NCI-H69 (cell line): ENCODE measurements at regions not wholly inside any gene's neighbourhood (a gene's known extent, or its start where the extent isn't known, plus 50 kb on each side); places are given as distances from the start of the nearest gene placed in this dataset.
A peak's percentile ranks its signal among the peaks of the same experiment; 100 is the strongest.
"Not testable (repeated sequence)": the region's sequence is repeated elsewhere in the genome, so short reads cannot be mapped to it uniquely, and the experiment has no call there.

Source experiments
- DNase-seq: peaks from one replicate; lab custom pipeline; 2025; lab: John Stamatoyannopoulos, UW

DNA sequence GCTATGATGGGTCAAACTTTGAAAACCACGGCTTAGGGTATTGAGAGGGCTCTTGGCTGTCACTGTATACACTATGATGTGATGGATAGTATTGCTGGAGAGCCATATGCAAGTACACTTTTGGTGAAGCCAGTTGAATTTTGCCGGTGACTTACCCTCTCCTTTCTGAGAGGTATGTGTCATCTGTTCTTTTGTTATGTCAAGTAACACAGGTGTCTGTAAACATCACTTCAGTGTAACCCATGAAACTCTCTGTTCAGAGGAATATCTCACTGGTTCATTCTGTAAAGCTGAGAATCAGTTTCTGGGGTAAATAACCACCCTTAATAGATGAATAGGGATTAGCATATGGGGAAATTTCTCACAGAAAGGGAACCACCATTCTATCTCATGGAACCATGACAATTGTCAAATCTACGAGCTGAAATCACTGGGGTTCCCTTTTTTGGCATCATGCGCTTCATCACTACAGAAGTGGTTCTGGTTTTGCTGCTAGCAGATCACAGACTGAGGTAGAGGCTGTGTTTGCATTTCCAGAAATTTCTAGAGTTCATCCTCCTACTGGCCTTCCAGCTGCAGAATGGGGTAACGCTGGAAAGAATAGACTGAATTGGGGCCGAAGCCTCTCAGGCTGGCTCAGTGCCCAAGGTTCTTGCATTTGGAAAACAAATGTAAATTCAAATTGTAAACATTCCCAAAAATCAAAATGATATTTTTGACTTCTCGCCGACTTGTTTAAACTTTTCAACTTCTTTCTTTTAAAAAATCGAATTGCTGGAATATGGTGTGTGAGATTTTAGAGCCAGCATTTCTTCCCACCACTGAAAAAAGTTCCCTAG lies 83.3 kb upstream of the CREB5 start:
- peak; percentile 75 for DNase-seq

DNA sequence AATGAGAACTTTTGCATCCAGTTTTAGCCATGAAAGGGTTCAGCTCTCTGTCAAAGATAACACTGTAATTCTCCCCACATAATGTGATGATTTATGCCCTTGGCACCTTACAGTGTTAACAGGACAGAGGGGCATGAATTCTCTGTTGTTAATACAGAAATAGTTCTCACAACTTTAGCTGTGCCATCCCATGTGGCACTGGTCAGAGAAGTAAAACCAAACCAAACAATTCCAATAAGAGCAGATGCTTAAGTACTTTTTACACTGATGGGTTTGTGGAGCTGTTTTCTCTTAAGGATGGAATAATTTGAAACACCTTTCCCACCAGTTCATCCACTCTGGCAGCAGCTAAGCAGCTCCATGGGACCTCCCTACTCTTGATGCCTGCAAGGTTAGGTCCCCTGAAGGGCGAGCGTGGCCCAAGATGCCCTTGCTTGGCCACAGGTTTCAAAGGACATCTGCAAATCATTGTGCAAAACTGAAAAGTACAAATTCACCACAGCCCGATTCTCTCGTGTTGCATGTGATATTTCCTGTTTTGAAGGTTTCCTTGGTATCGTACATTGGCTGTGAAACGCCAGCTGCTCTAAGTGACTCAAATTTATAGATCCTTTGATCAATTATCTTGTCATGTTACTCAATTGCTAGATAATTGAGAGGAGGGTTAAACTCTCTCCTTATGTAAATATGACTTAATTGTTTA lies 82.5 kb upstream of the CREB5 start:
- DNase-seq, result peak; percentile 85

DNA sequence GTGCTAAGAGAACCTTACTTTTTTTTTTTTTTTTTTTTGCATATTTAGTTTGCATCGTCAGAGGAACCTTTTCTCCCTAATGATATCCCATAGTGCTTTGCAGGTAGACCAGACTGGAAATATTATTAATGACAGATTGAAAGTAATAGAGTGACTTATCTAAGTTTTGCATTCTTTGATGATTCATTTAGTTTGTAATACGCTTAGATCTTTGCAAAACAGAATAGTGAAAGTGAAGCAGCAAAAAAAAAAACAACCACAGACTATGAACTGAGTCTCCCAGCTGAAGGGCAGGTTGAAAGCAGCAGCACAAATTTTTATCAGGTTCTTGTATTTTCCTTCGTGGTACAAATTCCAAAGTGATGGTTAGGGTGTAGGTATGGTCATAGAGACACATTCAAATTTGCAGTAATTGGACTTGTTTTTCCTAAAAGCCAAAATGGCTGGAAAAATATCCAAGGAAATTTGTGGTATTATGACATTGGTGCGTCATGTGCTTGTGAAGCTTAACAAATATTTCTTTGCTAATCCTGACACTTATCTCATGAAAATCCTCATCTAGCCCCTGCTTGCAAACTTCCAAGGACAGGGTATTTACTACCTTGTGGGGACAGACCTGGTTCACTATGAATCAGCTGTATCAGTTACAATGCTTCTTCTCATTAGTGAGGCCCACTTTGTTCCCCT lies 81.8 kb upstream of the CREB5 start:
- no peak for DNase-seq

DNA sequence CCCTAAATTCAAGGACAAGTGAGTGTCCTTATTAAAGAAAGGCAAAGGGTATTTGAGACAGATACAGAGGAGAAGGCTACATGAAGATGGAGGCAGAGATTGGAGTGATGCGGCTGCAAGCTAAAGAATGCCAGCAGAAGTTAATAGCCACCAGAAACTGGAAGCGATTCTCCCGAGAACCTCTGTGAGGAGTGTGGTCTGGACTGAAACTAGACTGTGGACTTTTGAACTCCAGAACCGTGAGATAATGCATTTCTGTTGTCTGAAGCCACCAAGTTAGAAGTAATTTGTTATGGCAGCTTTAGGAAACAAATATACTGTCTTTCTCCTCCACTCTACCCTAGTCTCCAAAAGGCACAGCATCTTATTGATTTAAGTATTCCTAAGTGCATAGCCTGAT lies 80.3 kb upstream of the CREB5 start:
- DNase-seq, result no peak

DNA sequence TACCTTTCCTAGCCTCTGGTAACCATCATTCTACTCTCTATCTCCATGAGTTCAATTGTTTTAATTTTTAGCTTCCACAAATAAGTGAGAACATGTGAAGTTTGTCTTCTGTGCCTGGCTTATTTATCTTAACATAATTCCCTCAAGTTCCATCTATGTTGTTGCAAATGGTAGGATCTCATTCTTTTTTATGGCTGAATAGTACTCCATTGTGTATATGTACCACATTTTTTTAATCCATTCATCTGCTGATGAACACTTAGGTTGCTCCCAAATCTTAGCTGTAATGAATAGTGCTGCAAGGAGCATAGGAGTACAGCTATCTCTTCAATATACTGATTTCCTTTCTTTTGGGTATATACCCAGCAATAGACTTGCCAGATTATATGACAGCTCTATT lies 78.8 kb upstream of the CREB5 start:
- DNase-seq, result not testable (repeated sequence)

DNA sequence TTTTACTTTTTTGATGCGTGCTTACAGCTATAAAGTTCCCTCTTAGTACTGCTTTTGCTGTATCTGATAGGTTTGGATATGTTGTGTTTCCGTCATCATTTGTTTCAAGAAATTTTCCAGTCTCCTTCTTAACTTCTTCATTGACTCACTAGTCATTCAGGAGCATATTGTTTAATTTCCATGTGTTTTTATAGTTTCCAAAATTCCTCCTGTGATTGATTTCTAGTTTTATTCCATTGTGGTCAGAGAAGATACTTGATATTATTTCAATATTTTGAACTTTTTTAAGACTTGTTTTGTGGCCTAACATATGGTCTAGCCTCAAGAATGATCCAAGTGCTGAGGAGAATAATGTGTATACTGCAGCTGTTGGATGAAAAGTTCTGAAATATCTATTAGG lies 75.5 kb upstream of the CREB5 start:
- no peak for DNase-seq

DNA sequence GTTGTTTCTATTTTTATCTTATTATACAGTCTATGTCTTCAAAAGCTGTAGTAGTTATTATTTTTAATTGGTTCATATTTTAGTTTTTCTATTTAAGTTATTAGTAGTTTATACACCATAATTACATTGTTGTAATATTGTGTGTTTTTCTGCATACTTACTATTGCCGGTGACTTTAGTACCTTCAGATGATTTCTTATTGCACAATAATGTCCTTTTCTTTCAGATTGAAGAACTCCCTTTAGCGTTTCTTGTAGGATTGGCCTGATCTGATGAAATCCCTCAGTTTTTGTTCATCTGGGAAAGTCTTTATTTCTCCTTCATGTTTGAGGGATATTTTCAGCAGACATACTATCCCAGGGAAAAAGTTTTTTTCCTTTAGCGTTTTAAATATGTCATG lies 74.3 kb upstream of the CREB5 start:
- DNase-seq, result no peak

DNA sequence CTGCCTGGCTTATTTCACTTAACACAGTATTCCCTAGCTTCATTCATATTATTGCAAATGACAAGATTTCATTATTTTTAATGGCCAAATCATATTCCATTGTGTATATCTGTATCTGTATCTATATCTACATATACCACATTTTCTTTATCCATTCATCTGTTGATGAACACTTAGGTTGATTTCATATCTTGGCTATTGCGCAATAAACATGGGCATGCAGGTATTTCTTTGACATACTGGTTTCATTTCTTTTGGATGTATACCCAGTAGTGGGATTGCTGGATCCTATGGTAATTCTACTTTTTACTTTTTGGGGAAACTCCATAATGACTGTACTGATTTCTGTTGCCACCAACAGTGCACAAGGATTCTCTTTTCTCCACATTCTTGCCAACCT lies 68.9 kb upstream of the CREB5 start:
- DNase-seq, result no peak

DNA sequence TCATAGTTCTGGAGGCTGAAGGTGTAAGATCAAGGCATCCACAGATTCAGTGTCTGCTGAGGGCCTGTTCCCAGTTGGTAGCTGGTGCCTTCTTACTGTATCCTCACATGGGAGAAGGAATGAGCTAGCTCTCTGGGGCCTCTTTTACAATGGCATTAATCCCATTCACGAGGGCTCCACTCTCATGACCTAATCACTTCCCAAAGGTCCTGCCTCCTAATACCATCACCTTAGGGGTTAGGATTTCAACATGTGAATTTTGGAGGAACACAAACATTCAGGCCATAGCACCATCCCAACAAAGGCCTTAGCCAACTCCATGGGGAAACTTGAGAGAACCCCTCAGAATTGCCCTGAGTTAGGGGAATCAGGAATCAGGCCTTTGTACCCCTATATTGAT lies 66.1 kb upstream of the CREB5 start:
- DNase-seq, result no peak

DNA sequence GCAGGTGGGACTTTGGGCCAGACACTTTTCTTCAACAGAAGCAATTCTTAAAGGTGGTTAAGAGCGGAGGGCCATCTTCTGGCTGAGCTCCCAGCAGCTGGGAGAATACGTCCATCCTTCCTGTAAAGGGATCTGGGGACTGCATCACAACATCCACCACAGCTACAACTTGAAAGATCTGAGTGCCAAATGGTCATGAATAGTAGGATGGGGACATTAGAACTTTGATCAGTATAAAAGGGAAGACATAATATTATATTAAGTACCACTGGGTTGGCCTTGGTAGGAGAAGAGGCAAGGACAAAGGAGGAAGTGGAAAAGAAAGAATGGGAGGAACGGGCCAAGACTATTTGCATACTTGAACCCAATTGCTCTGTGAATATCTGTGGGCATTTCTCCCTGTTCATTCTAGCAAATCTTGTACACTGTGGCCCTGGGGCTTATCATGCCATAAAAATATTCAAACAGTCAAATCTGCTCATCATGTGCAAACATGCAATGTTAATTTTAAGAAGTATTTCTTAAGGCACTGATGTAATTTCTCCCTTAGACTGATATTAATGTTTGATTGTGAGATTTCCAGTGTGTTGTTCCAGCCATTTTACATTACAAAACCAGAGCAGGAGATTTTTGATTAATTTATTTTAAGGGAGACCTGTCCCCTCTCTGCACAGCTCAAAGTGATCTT lies 65.5 kb upstream of the CREB5 start:
- DNase-seq, result no peak

DNA sequence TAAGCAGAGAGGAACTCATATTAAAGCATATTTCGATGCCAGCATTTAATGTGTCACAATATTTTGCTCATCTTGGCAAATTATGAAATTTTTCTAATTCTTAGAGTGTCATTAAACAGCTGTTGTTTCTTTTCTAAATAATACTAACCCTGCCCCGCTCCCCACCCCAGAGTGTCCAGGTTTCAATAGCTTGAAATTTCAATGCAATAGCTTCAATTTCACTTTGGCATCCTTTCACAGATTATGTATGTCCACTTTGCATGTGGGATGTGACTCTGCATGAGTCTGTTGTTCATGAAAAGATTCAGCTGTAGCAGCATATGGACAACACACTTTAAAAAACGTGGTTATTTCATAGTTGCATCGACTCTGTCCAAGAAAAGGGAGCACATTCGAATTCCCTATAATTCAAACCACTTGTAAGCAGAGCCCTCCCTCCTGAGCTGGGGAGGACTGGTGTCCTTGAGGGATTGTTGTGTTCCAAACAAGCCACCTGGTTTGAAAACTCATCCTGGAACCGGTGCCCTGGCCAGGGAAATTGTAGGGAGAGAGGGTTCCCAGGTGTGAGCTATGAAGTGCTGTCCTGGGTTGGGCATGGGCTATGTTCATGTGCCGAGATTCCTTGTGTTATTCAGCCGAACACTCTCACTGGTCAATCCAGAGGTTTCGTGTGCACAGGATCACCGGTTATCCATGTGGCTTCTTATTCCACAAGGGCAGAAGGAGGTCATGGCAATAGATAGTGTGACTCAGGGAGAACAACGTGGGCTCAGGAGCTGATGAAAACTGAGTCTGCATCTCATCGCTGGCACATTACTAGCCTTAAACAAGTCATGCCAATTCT lies 64.6 kb upstream of the CREB5 start:
- no peak for DNase-seq

DNA sequence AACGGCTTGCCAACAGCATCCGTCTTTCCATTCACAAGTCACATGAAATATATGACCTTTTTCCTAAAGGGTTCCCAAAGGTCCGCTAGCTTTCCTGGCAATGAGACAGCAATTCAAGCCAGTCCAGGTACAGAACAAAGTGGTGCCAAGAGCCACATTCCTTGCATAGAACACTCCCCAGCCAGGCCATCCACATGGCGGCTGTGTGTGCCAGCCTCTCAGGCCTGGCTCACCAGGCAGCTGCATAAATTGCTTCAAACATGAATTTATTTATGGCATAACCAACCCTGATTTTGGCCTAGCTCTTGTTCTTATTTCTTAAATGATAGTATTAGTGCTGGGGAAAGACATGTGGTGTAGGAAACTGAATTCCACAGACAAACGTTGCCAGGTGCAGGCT lies 63.7 kb upstream of the CREB5 start:
- no peak for DNase-seq

DNA sequence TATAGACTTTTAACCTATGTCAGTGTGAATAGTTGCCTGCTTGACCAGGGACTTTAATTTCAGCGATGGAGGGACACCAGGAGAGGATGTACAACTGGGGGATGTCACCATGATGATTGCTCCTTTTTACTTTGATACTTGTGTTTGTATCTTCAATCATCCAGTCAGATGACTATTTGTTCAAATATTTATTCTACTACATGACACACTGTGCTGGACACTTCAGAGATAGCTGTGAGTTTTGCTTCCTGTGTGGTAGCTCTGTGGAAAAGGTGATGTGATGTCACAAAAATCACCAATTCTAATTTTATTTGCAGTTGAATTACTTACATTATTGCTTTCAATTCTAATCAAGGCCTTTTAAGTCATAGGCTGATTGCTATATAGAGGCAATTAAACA lies 62.7 kb upstream of the CREB5 start:
- peak; percentile 25 for DNase-seq

DNA sequence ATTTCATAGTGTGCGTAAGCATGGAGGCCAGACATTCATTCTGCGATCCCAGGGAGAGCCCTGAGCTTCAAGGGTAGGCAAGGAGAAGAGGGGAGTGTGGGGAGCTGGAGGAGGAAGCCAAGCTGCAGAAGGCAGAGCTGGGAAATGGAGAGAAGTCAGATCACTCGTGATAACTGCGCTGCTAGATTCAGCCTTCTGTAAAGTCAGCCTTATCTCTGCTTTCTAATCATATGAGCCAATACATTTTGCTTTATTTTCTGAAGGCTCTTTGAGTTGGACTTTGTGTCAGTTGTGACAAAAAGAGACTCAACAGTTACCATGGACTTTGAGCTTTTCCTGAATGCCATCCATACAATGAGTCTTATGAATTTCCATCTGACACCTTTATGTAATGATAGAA lies 61.7 kb upstream of the CREB5 start:
- no peak for DNase-seq

DNA sequence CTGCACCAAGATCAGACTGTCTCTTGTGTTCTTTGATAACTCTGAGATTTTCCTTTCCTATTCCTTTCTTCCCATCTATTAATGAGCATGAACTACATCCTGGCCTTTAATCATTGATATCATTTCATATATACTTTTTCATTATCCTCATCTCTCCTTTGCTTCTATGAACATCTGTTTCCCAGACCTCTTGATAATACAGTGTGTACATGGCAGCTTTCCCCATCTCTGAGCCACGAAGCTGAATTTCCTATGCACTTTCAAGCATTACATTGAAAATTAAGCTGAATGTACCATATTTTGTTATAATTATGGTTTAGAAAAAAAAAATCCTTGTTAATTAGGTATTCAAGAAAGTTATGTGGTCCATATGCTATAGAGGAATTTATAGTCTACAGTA lies 60.9 kb upstream of the CREB5 start:
- no peak for DNase-seq

DNA sequence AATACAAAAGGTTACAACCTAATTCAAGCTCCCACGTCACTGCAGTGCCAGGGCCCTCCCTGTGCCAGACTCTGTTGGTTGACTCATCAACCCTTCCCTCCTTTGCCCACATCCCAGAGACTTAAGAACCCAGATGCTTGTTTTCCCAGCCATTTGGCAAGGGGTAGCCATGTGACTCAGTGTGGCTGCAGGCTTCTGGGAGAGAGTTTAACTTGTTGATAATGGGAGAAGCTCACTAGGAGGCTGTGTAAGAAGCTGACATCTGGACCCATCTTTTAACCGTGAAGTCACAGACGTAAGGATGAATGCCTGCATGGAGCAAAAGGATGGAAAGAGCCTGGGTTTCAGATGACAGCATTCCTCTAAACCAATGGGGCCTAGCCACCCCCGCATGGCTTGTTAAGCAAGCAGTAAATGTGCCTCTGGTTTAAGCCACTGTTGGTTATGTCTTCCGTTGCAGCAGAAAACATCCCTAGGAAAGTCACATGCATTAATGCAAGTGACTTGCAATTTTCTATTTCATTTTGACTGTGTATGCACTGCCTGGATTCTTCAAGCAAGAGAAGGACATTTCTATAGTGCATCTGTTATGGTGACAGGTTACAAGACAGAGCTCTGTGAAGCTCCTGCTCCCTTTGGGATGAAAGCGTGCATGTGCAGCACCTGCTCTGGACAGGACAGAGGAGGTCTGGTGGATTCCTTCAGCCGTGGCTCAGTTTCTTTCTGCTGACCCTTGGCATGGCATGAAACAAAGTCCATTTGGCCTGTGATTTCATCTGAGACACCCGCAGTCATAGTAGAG lies 57.5 kb upstream of the CREB5 start:
- DNase-seq, result peak; percentile 88

DNA sequence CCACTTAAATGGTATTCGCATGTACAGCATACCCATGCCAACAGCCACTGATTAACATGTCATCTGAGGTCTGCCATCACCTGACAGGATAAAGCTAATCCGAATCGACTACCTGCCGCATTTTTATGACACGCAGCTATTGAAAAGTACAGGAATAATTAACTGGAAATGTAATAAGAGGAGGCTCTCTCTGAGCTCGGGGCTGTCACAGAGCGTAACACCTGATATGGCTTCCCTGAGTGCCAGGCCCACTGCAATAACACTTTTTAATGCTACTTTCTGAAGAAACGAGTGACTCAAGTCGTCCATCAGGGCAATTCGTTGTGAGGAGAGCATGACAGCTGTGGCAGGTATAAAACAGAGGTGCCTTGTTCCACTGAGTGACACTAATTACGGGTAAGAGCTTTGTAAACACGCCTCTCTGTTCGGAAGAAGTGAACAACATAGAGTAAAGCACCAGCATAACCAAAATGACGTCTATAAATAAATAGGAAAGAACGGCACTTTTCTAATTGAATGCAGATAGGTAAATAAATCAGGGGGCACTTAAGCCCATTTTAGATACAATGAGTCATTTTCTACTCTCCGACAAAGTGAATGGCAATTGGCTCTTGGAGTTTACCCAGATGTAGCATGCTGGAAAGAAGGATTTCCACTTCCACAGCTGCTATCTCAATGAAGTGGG lies 56.5 kb upstream of the CREB5 start:
- DNase-seq, result peak; percentile 99

DNA sequence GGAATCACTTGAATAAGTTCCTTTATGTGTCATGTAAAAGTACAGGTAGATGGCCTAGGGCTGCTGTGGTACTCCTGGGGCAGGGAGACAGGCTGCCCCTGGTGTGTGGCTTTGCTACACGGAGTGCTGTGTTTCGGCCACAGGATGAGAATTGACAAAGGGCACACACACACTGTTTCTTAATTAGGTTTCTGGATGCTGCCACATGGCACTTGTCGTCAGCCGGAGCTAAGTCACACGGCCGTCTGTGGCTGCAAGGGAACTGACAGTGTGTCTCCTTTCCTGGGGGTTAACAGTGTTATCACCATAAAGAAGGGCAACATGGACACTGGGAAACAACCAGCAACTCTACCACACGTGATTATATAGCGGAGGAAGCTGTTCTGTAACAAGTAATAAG lies 55.7 kb upstream of the CREB5 start:
- peak; percentile 77 for DNase-seq

DNA sequence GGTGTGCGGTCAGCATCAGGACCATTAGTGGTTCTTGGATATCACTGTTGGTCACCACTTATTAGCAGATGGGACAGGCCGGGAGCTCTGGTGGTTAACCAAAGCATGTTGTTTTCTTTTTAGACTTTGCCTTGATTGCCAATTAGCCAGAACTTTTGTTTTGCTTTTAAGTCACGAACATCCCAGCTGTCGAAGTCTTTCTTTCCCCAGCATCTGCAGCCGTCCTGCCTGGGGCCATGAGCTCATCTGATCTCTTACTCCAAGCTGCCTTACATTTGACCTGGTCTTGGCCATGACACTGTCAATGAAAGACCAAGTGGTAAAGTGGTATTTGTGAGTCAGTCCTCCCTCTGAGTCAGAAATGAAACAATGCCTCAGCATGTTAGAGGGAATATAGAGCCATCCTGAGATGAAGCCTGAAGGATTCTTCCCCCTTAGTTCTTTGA lies 53.9 kb upstream of the CREB5 start:
- DNase-seq, result peak; percentile 50

DNA sequence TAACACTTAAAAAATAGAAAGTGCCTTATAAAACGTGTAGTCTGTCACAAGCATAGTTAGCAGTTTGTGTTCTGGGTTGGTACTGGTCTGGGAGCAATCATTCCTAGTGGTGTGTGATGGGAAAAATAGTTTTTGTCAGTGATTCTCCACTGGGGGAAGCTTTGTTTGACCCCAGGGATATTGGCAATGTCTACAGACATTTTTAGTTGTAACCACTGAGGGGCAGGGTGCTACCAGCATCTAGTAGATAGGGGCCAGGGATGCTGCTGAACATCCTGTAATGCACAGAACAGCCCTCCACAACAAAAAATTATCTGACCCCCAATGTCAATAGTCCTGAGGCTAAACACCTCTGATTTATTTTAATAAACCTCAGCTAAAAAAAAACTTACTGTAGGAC lies 51.6 kb upstream of the CREB5 start:
- DNase-seq, result peak; percentile 69
